LNCAP (cell line): ENCODE measurements at regions not wholly inside any gene's neighbourhood (a gene's known extent, or its start where the extent isn't known, plus 50 kb on each side); places are given as distances from the start of the nearest gene placed in this dataset.

Experiments used
- CTCF ChIP-seq: fragments of 450-650 bp; IDR thresholded peaks from 2 replicates; pipeline ENCODE4 v1.5.1; 2017; ENCODE audit warnings: mild to moderate bottlenecking

- no peak for TF ChIP-seq CTCF
Observed at GRCh38 chr3:161673866-161674265, 177.3 kb downstream of the OTOL1 start.

GRCh38 chr3:161674402-161674801 is 177.8 kb downstream of the OTOL1 start:
- TF ChIP-seq CTCF = no peak

GRCh38 chr3:161682715-161683114 is 186.1 kb downstream of the OTOL1 start:
- TF ChIP-seq CTCF = no peak

- no peak for TF ChIP-seq CTCF
Observed at GRCh38 chr3:161689584-161690298, 193.1 kb downstream of the OTOL1 start.

- no peak for TF ChIP-seq CTCF
Observed at GRCh38 chr3:161690299-161690620, 193.7 kb downstream of the OTOL1 start.

- no peak for TF ChIP-seq CTCF
Observed at GRCh38 chr3:161691677-161692076, 195.1 kb downstream of the OTOL1 start.

GRCh38 chr3:161694682-161695564 is 198.3 kb downstream of the OTOL1 start:
- TF ChIP-seq CTCF = no peak
